H1 (cell line): ENCODE measurements at regions not wholly inside any gene's neighbourhood (a gene's known extent, or its start where the extent isn't known, plus 50 kb on each side); places are given as distances from the start of the nearest gene placed in this dataset.

Experiments
- GTF2F1 ChIP-seq: IDR thresholded peaks from 2 replicates; pipeline ENCODE4 v1.6.1; 2012; ENCODE audit warnings: low read depth, low read length, improper control_type of control experiment, borderline replicate concordance
- TF ChIP-seq, protein P1 (sequence below): IDR thresholded peaks from 2 replicates; pipeline ENCODE4 v1.6.1; 2012; ENCODE audit warnings: inconsistent platforms

DNA sequence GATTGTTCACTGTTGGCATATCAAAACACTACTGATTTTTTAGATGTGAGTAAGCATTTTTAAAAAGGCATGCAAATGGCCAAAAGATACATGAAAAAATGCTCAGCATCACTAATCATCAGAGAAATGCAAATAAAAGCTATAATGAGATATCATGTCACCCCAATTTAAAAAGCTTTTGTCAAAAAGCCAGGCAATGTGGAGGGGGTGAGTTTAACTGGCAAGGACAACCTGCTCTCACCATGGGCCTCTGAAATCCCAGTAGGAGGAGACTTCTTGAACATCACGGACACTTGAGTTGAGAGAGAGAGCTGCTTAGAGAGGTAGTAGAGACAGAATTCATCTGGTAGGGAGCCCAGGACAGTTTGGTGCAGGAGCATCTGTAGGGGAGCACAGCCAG, 347.1 kb upstream of the MPDZ start:
- no peak for TF ChIP-seq GTF2F1
- TF ChIP-seq, protein P1, sequence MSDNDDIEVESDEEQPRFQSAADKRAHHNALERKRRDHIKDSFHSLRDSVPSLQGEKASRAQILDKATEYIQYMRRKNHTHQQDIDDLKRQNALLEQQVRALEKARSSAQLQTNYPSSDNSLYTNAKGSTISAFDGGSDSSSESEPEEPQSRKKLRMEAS: no peak
